ENCODE measurements at regions not wholly inside any gene's neighbourhood (a gene's known extent, or its start where the extent isn't known, plus 50 kb on each side); places are given as distances from the start of the nearest gene placed in this dataset.
A peak's percentile ranks its signal among the peaks of the same experiment; 100 is the strongest.

GRCh38 chr11:122050021-122050690 is 65.9 kb downstream of the BLID start:
- no peak overlapping the region for H2BK120ac ChIP-seq (ENCODE audit: low read depth, low read length, poor library complexity, severe bottlenecking)
- H3K79me1 ChIP-seq (ENCODE audit: insufficient read depth, low read depth, low read length, poor library complexity, severe bottlenecking) = no peaks in the 10 kb centered on the region
- WGBS (ENCODE audit: extremely low coverage, insufficient read length, low lambda C conversion rate) = no CpG with 5 or more reads among the region's 2 CpGs
- H2BK15ac ChIP-seq (ENCODE audit: low read depth, low read length) = no peak overlapping the region
- H3K27ac Mint-ChIP-seq = peak overlapping the region in 1 of 3 experiments; percentile 12; a peak in 1 of 7 replicates
- no peaks in the 10 kb centered on the region for H3K23me2 ChIP-seq (ENCODE audit: insufficient read length, low read depth, low read length, poor library complexity, severe bottlenecking)
- no peak for TF ChIP-seq CTCF (conservative IDR thresholded peaks at IDR 0.05)
- H3K4me1 Mint-ChIP-seq = no peaks in the 10 kb centered on the region; a peak in 1 of 4 replicates
- no peak overlapping the region for H2AFZ ChIP-seq (ENCODE audit: low read length)
- no peak overlapping the region for H3K9ac ChIP-seq (ENCODE audit: extremely low read depth, insufficient read length, low read length)
- no peak overlapping the region for H2BK20ac ChIP-seq (ENCODE audit: low read depth, low read length, poor library complexity, severe bottlenecking)
- H3K23ac ChIP-seq (ENCODE audit: insufficient read length, low read depth, low read length) = no peak overlapping the region
- H3K18ac ChIP-seq (ENCODE audit: insufficient read length, low read depth, low read length) = no peak overlapping the region
- no peak overlapping the region for H3K4ac ChIP-seq (ENCODE audit: low read depth, low read length)
- no peak overlapping the region for H3K27ac ChIP-seq (ENCODE audit: insufficient read length, low read depth, low read length)
- no peak overlapping the region for H3K4me2 ChIP-seq (ENCODE audit: insufficient read depth, insufficient read length, low read length)
- peaks cover 3 to 10% of the 10 kb centered on the region in 2 experiments; a peak in 3 of 5 replicates for H3K9me3 Mint-ChIP-seq
- no peak overlapping the region for H4K8ac ChIP-seq (replicated peaks; ENCODE audit: insufficient read length, low read depth, low read length)
- H3K27me3 Mint-ChIP-seq (ENCODE audit: low read depth) = no peaks in the 10 kb centered on the region
- H3K14ac ChIP-seq (ENCODE audit: insufficient read depth, low read length) = no peak overlapping the region
- no peaks in the 10 kb centered on the region for H4K20me1 ChIP-seq (ENCODE audit: control insufficient read depth, insufficient read depth, insufficient read length)
- no peaks in the 10 kb centered on the region; the same call in 1 of the 2 replicates for H3K27me3 ChIP-seq (ENCODE audit: insufficient read depth, low read length)
- H2AK5ac ChIP-seq (ENCODE audit: insufficient read length, low read length) = no peak overlapping the region
- H2BK5ac ChIP-seq (ENCODE audit: insufficient read length, low read length) = no peak overlapping the region
- H3K36me3 Mint-ChIP-seq (ENCODE audit: insufficient read depth in 1 of 3, low read depth in 3 of 3) = peaks cover 0 to 7% (median 0%) of the 10 kb centered on the region in 3 experiments; a peak in 2 of 7 replicates
- DNase-seq = no peak
- no peak overlapping the region for H3T11ph ChIP-seq (ENCODE audit: low read length)
- no peaks in the 10 kb centered on the region for H3K79me2 ChIP-seq (ENCODE audit: insufficient read depth, low read length)
- H3K9me3 ChIP-seq (ENCODE audit: control insufficient read depth, low read depth, low read length) = no peaks in the 10 kb centered on the region
- H4K5ac ChIP-seq (ENCODE audit: insufficient read length, low read depth, low read length) = no peak overlapping the region
- H3K4me3 Mint-ChIP-seq = no peak overlapping the region
- H4K91ac ChIP-seq (ENCODE audit: insufficient read length, low read depth, low read length) = no peak overlapping the region
- no peak overlapping the region for H2BK12ac ChIP-seq (ENCODE audit: insufficient read length, low read depth, low read length)
- no peaks in the 10 kb centered on the region; the same call in 1 of the 2 replicates for H3K4me1 ChIP-seq (ENCODE audit: insufficient read depth, low read length)
- no peak overlapping the region for H3K56ac ChIP-seq (ENCODE audit: insufficient read length, low read depth, low read length)
